ENCODE measurements at regions not wholly inside any gene's neighbourhood (a gene's known extent, or its start where the extent isn't known, plus 50 kb on each side); places are given as distances from the start of the nearest gene placed in this dataset.

GRCh38 chr2:220915092-220915623 is 656.9 kb downstream of the EPHA4 start:
- TF ChIP-seq CTCF (IDR thresholded peaks at IDR 0.05 in 4 of 5, conservative IDR thresholded peaks at IDR 0.05 in 1 of 5) (no peak), POLR2A (IDR thresholded peaks at IDR 0.05) (no peak)

Data from gastrocnemius medialis (tissue), 4 donors.